ENCODE measurements at regions not wholly inside any gene's neighbourhood (a gene's known extent, or its start where the extent isn't known, plus 50 kb on each side); places are given as distances from the start of the nearest gene placed in this dataset.
A peak's percentile ranks its signal among the peaks of the same experiment; 100 is the strongest.

DNA sequence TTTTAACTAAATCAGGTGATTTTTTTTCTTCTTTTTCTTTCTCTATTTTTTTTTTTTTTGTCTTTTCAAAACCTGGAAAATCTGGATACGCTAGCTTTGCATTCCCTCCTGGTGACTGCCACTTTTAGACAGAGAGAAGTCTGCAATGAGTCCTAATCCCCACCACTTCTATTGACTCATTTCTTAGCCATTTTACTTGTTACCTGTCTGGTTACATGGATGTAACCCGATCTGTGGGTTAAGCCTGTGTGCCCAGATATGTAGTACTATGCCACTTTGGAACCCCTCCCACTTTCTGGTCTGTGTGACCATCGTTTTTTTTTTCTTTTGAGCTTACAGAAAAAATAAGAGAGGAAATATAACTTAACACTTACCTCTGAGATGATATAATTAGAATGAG, 817.8 kb upstream of the PCDH9 start:
- Mint-ChIP-seq H3K27me3 (ENCODE audit: low read depth) (no peaks in the 10 kb centered on the region), H3K4me3 (no peak overlapping the region), H3K36me3 (ENCODE audit: low read depth) (no peaks in the 10 kb centered on the region), H3K27ac (no peak overlapping the region), H3K4me1 (no peaks in the 10 kb centered on the region), H3K9me3 (no peaks in the 10 kb centered on the region)
- TF ChIP-seq, protein P1, sequence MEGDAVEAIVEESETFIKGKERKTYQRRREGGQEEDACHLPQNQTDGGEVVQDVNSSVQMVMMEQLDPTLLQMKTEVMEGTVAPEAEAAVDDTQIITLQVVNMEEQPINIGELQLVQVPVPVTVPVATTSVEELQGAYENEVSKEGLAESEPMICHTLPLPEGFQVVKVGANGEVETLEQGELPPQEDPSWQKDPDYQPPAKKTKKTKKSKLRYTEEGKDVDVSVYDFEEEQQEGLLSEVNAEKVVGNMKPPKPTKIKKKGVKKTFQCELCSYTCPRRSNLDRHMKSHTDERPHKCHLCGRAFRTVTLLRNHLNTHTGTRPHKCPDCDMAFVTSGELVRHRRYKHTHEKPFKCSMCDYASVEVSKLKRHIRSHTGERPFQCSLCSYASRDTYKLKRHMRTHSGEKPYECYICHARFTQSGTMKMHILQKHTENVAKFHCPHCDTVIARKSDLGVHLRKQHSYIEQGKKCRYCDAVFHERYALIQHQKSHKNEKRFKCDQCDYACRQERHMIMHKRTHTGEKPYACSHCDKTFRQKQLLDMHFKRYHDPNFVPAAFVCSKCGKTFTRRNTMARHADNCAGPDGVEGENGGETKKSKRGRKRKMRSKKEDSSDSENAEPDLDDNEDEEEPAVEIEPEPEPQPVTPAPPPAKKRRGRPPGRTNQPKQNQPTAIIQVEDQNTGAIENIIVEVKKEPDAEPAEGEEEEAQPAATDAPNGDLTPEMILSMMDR (IDR thresholded peaks at IDR 0.05; ENCODE audit: unreplicated experiment in 3 of 3): no peak

DNA sequence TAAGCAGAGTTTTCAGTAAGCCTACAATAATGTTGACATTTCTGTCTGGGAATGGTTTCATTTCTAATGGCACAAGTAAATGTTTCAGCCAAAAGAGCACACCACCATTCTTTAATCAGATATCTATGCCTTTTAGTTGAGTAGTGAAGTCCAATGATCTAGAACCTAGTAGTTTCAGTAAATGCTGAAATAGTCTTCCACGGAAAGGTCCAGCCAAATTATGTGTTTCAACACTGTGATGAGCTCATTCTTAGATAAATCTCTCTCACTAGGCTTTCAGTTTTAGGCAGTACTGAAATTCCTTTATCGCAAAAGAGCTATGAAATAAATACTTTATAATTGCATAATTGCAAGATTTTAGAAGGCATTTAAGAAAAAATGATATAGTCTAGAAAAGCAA, 816.8 kb upstream of the PCDH9 start:
- no peak overlapping the region for H3K4me3 Mint-ChIP-seq
- no peaks in the 10 kb centered on the region for H3K27me3 Mint-ChIP-seq (ENCODE audit: low read depth)
- H3K4me1 Mint-ChIP-seq: no peaks in the 10 kb centered on the region
- no peaks in the 10 kb centered on the region for H3K36me3 Mint-ChIP-seq (ENCODE audit: low read depth)
- no peaks in the 10 kb centered on the region for H3K9me3 Mint-ChIP-seq
- TF ChIP-seq, protein P1 (IDR thresholded peaks at IDR 0.05; ENCODE audit: unreplicated experiment in 3 of 3): no peak
- no peak overlapping the region for H3K27ac Mint-ChIP-seq

DNA sequence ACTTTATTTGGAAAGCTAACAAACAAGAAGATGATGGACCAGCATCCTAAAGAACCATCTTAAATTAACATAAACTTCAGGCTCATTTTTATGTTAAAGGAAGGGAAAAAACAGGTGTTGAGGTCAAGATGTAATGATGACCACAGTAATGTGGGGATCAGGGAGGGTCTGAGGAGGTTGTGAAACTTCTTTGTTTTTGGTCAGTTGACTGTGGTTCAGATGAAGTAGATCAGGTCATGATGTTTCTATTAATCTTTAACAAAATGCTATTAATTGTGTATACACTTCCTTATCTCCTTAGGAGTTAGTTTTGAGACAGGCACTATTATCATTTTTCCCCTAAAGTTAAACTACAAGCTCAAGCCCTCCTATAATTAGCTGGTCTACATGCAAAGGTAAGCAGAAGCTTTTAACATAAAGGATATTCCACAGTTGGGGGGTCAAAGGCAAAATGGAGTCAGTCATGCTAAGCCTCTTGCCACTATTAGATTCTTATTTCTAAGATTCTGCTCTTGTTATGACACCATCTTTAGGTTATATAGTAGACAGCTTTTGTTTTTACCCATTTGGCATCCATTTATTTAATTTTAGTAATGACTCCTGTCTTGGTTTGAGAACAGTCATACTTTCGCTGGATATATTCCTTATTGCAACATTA, 800.1 kb upstream of the PCDH9 start:
- TF ChIP-seq, protein P1 (IDR thresholded peaks at IDR 0.05; ENCODE audit: unreplicated experiment in 3 of 3): no peak
- H3K27me3 Mint-ChIP-seq (ENCODE audit: low read depth): no peaks in the 10 kb centered on the region
- no peak overlapping the region for H3K4me3 Mint-ChIP-seq

DNA sequence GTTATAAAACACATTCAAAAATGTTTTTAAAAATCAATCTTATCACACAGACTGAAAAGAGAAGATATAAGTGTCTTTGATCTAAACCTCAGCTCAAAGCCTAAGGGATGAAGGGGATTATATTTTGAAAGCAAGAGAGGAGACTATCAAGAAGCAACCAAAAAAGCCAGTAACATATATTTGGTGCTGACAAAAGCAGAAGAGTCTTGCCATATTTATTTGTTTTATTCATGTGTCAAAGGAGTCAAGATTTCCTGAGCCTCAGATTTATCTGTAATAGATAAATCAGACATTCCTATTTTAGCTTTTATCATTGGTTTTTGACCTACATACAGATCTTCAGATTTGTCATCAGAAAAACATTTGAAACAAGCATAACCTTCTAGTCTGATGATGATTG, 798.6 kb upstream of the PCDH9 start:
- H3K27ac Mint-ChIP-seq: no peak overlapping the region
- H3K4me1 Mint-ChIP-seq: peaks cover 11% of the 10 kb centered on the region
- H3K4me3 Mint-ChIP-seq: no peak overlapping the region
- H3K9me3 Mint-ChIP-seq: no peaks in the 10 kb centered on the region
- peaks cover 4% of the 10 kb centered on the region for H3K27me3 Mint-ChIP-seq (ENCODE audit: low read depth)
- TF ChIP-seq, protein P1 (IDR thresholded peaks at IDR 0.05; ENCODE audit: unreplicated experiment in 3 of 3): no peak
- no peaks in the 10 kb centered on the region for H3K36me3 Mint-ChIP-seq (ENCODE audit: low read depth)

More for the DNA sequence above, 800.1 kb upstream of the PCDH9 start:
- H3K9me3 Mint-ChIP-seq: no peaks in the 10 kb centered on the region
- H3K36me3 Mint-ChIP-seq (ENCODE audit: low read depth): no peaks in the 10 kb centered on the region
- peak overlapping the region in 1 of 3 experiments; percentile 21 for H3K27ac Mint-ChIP-seq
- H3K4me1 Mint-ChIP-seq: peaks cover 11% of the 10 kb centered on the region

DNA sequence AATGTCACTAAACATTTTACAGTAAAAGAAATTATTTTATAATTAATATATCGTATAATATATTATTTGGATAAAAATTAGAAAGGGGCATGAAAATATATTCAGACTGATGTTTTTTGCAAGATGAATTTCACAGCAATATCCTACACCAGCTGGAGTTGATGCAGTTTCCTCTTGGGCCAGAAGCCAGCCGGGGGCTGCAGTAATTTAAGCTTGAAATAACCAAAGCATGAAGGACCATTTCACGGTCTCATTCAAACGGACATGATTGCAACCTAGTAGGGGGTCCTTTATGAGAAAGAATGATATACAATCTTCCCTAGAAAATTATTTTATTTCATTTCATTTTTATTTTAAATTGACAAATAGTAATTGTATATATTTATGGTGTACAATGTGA, 797.2 kb upstream of the PCDH9 start:
- H3K4me3 Mint-ChIP-seq: no peak overlapping the region
- H3K36me3 Mint-ChIP-seq (ENCODE audit: low read depth): no peaks in the 10 kb centered on the region
- H3K4me1 Mint-ChIP-seq: peaks cover 11% of the 10 kb centered on the region
- peaks cover 4% of the 10 kb centered on the region for H3K27me3 Mint-ChIP-seq (ENCODE audit: low read depth)
- no peak overlapping the region for H3K27ac Mint-ChIP-seq
- peaks cover 2% of the 10 kb centered on the region for H3K9me3 Mint-ChIP-seq
- TF ChIP-seq, protein P1 (IDR thresholded peaks at IDR 0.05; ENCODE audit: unreplicated experiment in 3 of 3): no peak

DNA sequence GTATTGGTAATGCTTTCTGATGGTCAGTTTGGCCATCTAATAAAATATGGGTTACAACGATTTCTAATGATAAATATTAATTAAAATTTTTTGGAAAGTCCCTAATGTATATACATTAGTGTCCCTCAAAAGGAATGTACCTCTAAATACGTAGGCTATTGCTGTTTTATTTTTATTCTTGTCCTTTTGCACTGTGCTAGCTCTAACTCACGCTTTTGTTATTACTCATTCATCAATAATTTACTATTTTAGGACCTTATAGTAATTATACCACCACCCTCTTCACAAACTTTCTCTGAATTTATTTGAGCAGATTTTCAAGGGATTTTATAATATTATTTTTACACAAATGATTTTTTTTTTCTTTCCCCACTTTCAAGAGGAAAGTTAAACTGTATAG, 795.9 kb upstream of the PCDH9 start:
- Mint-ChIP-seq H3K4me3 (no peak overlapping the region), H3K27ac (peak overlapping the region in 2 of 3 experiments; percentile 6 to 55), H3K4me1 (peaks cover 11% of the 10 kb centered on the region), H3K36me3 (ENCODE audit: low read depth) (no peaks in the 10 kb centered on the region), H3K27me3 (ENCODE audit: low read depth) (peaks cover 4% of the 10 kb centered on the region), H3K9me3 (peaks cover 5% of the 10 kb centered on the region)
- TF ChIP-seq, protein P1 (IDR thresholded peaks at IDR 0.05; ENCODE audit: unreplicated experiment in 3 of 3): no peak

Measured in nephron (organoid).